ENCODE measurements at regions not wholly inside any gene's neighbourhood (a gene's known extent, or its start where the extent isn't known, plus 50 kb on each side); places are given as distances from the start of the nearest gene placed in this dataset.

- TF ChIP-seq POLR2AphosphoS5 (IDR thresholded peaks at IDR 0.05) = no peak
- TF ChIP-seq, protein P1, sequence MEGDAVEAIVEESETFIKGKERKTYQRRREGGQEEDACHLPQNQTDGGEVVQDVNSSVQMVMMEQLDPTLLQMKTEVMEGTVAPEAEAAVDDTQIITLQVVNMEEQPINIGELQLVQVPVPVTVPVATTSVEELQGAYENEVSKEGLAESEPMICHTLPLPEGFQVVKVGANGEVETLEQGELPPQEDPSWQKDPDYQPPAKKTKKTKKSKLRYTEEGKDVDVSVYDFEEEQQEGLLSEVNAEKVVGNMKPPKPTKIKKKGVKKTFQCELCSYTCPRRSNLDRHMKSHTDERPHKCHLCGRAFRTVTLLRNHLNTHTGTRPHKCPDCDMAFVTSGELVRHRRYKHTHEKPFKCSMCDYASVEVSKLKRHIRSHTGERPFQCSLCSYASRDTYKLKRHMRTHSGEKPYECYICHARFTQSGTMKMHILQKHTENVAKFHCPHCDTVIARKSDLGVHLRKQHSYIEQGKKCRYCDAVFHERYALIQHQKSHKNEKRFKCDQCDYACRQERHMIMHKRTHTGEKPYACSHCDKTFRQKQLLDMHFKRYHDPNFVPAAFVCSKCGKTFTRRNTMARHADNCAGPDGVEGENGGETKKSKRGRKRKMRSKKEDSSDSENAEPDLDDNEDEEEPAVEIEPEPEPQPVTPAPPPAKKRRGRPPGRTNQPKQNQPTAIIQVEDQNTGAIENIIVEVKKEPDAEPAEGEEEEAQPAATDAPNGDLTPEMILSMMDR (IDR thresholded peaks at IDR 0.05) = no peak
- no peak for TF ChIP-seq EP300 (IDR thresholded peaks at IDR 0.05)
- TF ChIP-seq POLR2A (IDR thresholded peaks at IDR 0.05) = no peak
These were observed 415.3 kb downstream of the PDGFC start for GRCh38 chr4:156556336-156556735.

Data from sigmoid colon (tissue), 4 donors.